NB4 (cell line): ENCODE measurements at regions not wholly inside any gene's neighbourhood (a gene's known extent, or its start where the extent isn't known, plus 50 kb on each side); places are given as distances from the start of the nearest gene placed in this dataset.
"Not testable (repeated sequence)": the region's sequence is repeated elsewhere in the genome, so short reads cannot be mapped to it uniquely, and the experiment has no call there.

Experiments used
- DNase-seq: peaks from one replicate; pipeline ENCODE4 v3.0.0; 2010; ENCODE audit warnings: low read depth
- H3K4me3 ChIP-seq: one replicate; pipeline ENCODE4 v1.5.1; 2011; ENCODE audit warnings: mild to moderate bottlenecking, low read depth, low read length, moderate library complexity
- MYC ChIP-seq: IDR thresholded peaks from 2 replicates; pipeline ENCODE4 v1.6.1; 2011; ENCODE audit warnings: low read depth, low read length
- POLR2A ChIP-seq: IDR thresholded peaks from 2 replicates; pipeline ENCODE4 v1.6.1; 2011; ENCODE audit warnings: mild to moderate bottlenecking; ENCODE audit not compliant: insufficient read length; ENCODE audit errors: extremely low read depth
- TF ChIP-seq, protein P1 (sequence below): IDR thresholded peaks from 2 replicates; pipeline ENCODE4 v1.6.1; 2011; ENCODE audit warnings: low read depth, low read length
- TF ChIP-seq, protein P2 (sequence below): IDR thresholded peaks from one replicate; pipeline ENCODE4 v1.5.1; 2012; ENCODE audit warnings: low read depth, low read length

DNA sequence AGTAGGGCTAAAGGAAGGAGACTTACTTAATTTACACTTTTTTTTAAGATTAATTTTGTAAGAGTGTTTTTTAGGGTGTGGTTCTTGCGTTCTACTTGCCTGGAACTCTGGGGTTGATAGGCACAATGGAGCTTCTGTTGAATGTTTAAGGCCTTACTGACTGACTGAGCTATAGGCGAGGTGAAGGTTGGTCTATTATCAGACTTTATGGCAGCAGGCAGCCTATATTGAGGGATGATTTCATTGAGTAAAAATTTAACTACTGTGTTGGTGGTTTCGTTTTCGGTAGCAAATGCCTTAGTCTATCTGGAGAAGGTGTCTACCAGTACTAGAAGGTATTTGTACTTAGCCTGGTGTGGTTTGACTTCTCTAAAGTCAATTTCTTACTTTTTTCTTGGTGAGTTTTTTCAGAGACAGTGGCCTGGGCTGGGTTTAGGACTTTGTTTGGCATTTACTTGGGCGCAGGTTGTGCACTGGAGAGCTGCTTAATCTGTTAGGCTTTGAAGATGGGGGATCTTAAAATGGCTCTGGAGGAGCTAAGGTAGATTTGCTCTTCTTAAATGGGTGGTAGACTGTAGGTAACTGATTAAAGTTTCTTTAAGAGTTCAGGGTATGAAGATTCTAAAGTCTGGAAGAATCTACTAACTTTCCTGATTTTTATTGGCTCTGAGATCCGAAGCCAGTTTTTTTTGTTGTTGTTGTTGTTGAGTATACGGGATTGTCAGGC, 164.5 kb upstream of the CCZ1B start:
- H3K4me3 ChIP-seq, DNase-seq: not testable (repeated sequence)

DNA sequence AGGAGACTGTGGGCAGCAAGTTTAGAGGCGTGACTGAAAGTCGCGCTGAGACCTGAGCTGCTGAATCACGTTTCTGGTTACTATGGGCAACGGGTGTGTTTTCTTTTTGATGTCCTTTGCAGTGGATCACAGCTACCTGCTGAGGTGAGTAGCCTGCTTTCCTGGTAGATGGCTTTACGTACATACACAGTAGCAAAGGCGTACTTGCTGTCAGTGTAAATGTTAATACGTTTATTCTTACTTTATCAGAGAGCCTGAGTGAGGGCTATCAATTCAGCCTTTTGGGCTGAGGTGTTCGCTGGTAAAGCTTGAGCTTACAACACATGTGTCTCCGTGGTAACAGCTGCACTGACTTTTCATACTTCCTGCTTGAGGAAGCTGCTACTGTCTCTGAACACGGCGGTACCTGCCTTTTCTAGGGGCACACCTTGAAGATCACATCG, 165.1 kb upstream of the CCZ1B start:
- DNase-seq, H3K4me3 ChIP-seq: not testable (repeated sequence)

DNA sequence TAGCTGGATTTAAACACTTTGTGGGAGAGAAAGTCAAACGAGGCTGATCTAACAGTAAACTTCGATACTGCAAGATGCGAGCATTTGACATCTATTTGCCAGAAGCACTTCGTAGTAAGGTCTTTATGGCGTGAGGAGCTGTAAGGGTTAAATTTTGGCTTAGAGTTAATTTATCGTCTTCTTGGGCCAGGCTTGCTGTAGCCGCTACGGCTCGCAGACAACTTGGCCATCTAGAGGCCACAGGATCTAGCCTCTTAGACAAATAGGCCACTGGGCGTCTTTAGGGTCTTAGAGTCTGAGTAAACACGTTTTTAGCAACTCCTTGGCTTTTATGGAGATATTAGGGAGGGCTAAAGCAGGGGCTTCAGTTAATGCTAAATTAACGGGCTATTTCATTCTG, 165.6 kb upstream of the CCZ1B start:
- not testable (repeated sequence) for H3K4me3 ChIP-seq, DNase-seq

DNA sequence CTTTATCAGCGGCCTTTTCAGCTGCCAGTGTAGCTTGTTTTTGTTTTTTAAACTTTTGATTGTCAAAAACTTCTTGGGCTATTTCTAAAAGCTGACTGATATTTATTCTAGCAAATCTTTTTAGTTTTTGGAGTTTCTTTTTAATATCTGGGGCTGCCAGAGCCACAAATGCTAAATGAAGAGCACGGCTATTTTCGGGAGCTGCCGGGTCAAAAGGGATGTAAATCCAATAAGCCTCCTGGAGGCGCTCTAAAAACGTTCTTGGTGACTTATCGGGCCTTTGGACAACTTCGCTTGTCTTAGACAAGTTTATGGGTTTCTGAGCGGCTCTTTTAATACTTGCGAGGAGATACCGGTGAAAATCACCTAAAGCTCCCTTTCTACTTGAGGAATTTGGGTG, 166.1 kb upstream of the CCZ1B start:
- not testable (repeated sequence) for DNase-seq, H3K4me3 ChIP-seq

GRCh38 chr7:6995026-6995425, 169.0 kb upstream of the CCZ1B start:
- DNase-seq, H3K4me3 ChIP-seq: not testable (repeated sequence)

DNA sequence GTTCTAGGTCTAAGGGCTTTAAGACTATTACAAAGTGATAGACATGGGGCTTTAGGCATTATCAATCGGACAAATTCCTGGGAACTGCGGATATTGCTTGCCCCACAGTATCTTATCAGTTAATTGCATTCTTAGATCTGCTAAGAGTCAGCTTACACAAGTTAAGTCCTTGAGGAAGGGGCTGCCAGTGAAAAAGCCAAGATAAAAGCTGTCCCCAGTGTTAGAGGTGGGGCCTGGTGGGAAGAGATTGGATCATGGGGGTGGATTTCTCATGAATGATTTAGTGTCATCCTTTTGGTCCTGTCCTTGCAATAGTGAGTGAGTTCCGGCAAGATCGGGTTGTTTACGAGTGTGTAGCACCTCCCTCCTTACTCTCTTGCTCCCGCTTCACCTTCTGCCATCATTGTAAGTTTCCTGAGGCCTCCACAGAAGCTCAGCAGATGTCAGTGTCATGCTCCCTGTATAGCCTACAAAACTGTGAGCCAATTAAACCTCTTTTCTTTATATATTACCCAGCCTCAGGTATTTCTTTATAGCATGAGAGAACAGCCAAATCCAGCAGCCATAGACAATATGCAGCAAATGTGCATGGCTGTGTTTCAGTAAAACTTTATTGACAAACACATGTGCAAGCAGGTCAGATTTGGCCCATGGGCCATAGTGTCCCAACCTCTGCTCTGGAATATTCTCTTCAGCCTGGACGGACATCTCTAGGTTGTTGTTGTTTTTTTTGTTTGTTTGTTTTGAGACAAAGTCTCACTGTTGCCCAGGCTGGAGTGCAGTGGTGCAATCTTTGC, 169.6 kb upstream of the CCZ1B start:
- not testable (repeated sequence) for DNase-seq

GRCh38 chr7:6999067-6999666, 173.1 kb upstream of the CCZ1B start:
- DNase-seq, result peak; percentile 16
- H3K4me3 ChIP-seq, result not testable (repeated sequence)
- TF ChIP-seq, protein P1, sequence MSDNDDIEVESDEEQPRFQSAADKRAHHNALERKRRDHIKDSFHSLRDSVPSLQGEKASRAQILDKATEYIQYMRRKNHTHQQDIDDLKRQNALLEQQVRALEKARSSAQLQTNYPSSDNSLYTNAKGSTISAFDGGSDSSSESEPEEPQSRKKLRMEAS, result peak; percentile 24; the same call in 1 of the 2 replicates

More for the DNA sequence above, 169.6 kb upstream of the CCZ1B start:
- not testable (repeated sequence) for H3K4me3 ChIP-seq

DNA sequence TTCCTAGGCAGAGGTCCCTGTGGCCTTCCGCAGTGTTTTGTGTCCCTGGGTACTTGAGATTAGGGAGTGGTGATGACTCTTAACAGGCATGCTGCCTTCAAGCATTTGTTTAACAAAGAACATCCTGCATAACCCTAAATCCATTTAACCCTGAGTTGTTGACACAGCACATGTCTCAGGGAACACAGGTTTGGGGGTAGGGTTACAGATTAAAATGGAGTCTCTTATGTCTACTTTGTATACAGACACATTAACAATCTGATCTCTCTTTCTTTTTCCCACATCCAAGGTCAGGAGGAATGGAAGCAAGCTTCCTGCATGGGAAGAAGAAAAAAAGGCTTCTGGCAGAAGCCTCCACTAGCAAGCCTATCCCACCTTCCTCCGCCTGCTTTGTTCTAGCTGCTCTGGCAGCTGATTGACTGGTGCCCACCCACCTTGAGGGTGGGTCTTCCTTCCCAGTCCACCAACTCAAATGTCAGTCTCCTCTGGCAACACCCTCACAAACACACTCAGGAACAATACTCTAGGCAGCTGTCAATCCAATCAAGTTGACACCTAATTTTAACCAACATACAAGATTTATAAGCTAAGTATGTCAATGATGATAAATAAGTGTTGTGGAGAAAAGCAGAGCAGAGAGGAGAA, 176.5 kb upstream of the CCZ1B start:
- TF ChIP-seq, protein P2, sequence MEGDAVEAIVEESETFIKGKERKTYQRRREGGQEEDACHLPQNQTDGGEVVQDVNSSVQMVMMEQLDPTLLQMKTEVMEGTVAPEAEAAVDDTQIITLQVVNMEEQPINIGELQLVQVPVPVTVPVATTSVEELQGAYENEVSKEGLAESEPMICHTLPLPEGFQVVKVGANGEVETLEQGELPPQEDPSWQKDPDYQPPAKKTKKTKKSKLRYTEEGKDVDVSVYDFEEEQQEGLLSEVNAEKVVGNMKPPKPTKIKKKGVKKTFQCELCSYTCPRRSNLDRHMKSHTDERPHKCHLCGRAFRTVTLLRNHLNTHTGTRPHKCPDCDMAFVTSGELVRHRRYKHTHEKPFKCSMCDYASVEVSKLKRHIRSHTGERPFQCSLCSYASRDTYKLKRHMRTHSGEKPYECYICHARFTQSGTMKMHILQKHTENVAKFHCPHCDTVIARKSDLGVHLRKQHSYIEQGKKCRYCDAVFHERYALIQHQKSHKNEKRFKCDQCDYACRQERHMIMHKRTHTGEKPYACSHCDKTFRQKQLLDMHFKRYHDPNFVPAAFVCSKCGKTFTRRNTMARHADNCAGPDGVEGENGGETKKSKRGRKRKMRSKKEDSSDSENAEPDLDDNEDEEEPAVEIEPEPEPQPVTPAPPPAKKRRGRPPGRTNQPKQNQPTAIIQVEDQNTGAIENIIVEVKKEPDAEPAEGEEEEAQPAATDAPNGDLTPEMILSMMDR, result no peak
- TF ChIP-seq POLR2A (no peak), MYC (no peak)
- TF ChIP-seq, protein P1, result no peak
- DNase-seq, result no peak

GRCh38 chr7:7005303-7005702, 177.0 kb upstream of the C1GALT1 start:
- TF ChIP-seq, protein P2, result no peak
- no peak for TF ChIP-seq MYC
- no peak for DNase-seq
- no peak overlapping the region for H3K4me3 ChIP-seq

More for the DNA sequence above, 176.5 kb upstream of the CCZ1B start:
- no peak overlapping the region for H3K4me3 ChIP-seq

GRCh38 chr7:7005949-7006348, 176.4 kb upstream of the C1GALT1 start:
- H3K4me3 ChIP-seq, DNase-seq: not testable (repeated sequence)

GRCh38 chr7:7011241-7011640, 171.1 kb upstream of the C1GALT1 start:
- DNase-seq, H3K4me3 ChIP-seq: not testable (repeated sequence)

DNA sequence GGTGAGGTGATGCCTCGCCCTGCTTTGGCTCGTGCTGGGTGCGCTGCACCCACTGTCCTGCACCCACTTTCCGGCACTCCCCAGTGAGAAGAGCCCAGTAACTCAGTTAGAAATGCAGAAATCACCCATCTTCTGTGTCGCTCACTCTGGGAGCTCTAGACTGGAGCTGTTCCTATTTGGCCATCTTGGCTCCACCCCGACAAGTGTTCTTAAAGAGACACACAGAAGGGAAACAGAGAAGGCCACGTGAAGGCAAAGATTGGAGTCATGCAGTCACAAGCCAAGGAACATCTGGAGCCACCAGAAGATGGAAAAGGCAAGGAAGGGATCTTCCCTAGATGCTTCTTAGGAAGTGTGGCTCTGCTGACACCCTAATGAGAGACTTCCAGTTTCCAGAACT, 170.6 kb upstream of the C1GALT1 start:
- not testable (repeated sequence) for H3K4me3 ChIP-seq, DNase-seq
